GM21360 (cell line): ENCODE measurements at regions not wholly inside any gene's neighbourhood (a gene's known extent, or its start where the extent isn't known, plus 50 kb on each side); places are given as distances from the start of the nearest gene placed in this dataset.

Source experiments
- ATAC-seq: cut with Tn5 transposase; IDR thresholded peaks from one replicate; pipeline ENCODE4 v1.9.1; 2021; ENCODE audit warnings: mild to moderate bottlenecking, moderate library complexity; ENCODE audit not compliant: unreplicated experiment

GRCh38 chr16:79697562-79698112 is 97.1 kb upstream of the MAF start:
- no peak for ATAC-seq

GRCh38 chr16:79691007-79691406 is 90.5 kb upstream of the MAF start:
- ATAC-seq = no peak

- no peak for ATAC-seq
Observed at GRCh38 chr16:79690159-79690558, 89.6 kb upstream of the MAF start.

- no peak for ATAC-seq
Observed at GRCh38 chr16:79687249-79688130, 87.0 kb upstream of the MAF start.

GRCh38 chr16:79685871-79686270 is 85.3 kb upstream of the MAF start:
- ATAC-seq = no peak

GRCh38 chr16:79679334-79679733 is 78.8 kb upstream of the MAF start:
- no peak for ATAC-seq

GRCh38 chr16:79677799-79678530 is 77.4 kb upstream of the MAF start:
- no peak for ATAC-seq

GRCh38 chr16:79673635-79674034 is 73.1 kb upstream of the MAF start:
- no peak for ATAC-seq

- no peak for ATAC-seq
Observed at GRCh38 chr16:79672524-79672923, 72.0 kb upstream of the MAF start.

GRCh38 chr16:79668502-79668901 is 68.0 kb upstream of the MAF start:
- no peak for ATAC-seq

GRCh38 chr16:79665970-79666369 is 65.4 kb upstream of the MAF start:
- no peak for ATAC-seq

- no peak for ATAC-seq
Observed at GRCh38 chr16:79664407-79664806, 63.9 kb upstream of the MAF start.

GRCh38 chr16:79662669-79663313 is 62.3 kb upstream of the MAF start:
- no peak for ATAC-seq

GRCh38 chr16:79662122-79662521 is 61.6 kb upstream of the MAF start:
- no peak for ATAC-seq

- ATAC-seq = no peak
Observed at GRCh38 chr16:79661578-79661977, 61.0 kb upstream of the MAF start.

- ATAC-seq = no peak
Observed at GRCh38 chr16:79659344-79659743, 58.8 kb upstream of the MAF start.

GRCh38 chr16:79658301-79659033 is 57.9 kb upstream of the MAF start:
- no peak for ATAC-seq

GRCh38 chr16:79656553-79657115 is 56.1 kb upstream of the MAF start:
- no peak for ATAC-seq

GRCh38 chr16:79653373-79653891 is 52.9 kb upstream of the MAF start:
- no peak for ATAC-seq

- no peak for ATAC-seq
Observed at GRCh38 chr16:79651363-79651762, 50.8 kb upstream of the MAF start.
